HepG2 (cell line): ENCODE measurements at regions not wholly inside any gene's neighbourhood (a gene's known extent, or its start where the extent isn't known, plus 50 kb on each side); places are given as distances from the start of the nearest gene placed in this dataset.

Experiments used
- ATAC-seq: fragments of 200-7000 bp; cut with Tn5 transposase; 3 replicates; pipeline ENCODE4 v1.9.1; 2020; ENCODE audit warnings: mild to moderate bottlenecking, moderate library complexity
- BruUV-seq: library from RNA; stranded (reverse); fragments of 400-500 nt; replicated peaks from 2 replicates; lab custom pipeline; 2021; lab: Mats Ljungman, UMichigan
- CTCF ChIA-PET: fragments of 300-600 bp; formaldehyde crosslinking; extraction: SDS; loops from one replicate; lab custom pipeline; 2021; ENCODE audit warnings: low total read pairs, inconsistent platforms, low intra/inter-chr PET ratio; lab: Yijun Ruan, JAX
- POLR2A ChIA-PET: fragments of 350-600 bp; sonication (Branson Sonifier 250); formaldehyde crosslinking; loops from one replicate; lab custom pipeline; 2020; ENCODE audit warnings: antibody characterized with exemption, inconsistent platforms; lab: Yijun Ruan, JAX
- DNase-seq: peaks from one replicate; pipeline ENCODE4 v3.0.0-alpha.2; 2015; ENCODE audit warnings: low spot score
- FAIRE-seq: peaks from 3 replicates; lab custom pipeline; 2011; peaks lifted over from hg19 to GRCh38; lab: Jason Lieb, UNC
- H2AFZ ChIP-seq: one replicate; pipeline ENCODE4 v1.6.1; 2011; ENCODE audit warnings: low read length, inconsistent platforms
- H3K27ac ChIP-seq: fragments of 300-600 bp; 3 replicates; pipeline ENCODE4 v1.8.0; 2011; ENCODE audit warnings: mixed run types, mild to moderate bottlenecking, mixed read lengths, low read length, inconsistent platforms; ENCODE audit not compliant: insufficient read depth; ENCODE audit errors: extremely low read length
- H3K27me3 ChIP-seq, 2 experiments: fragments of 200-600 bp in 1 of 2; 2 replicates in 1 of 2; 3 replicates in 1 of 2; pipeline versions ENCODE4 v1.6.0 to v1.8.0; 2011; ENCODE audit warnings: low read length in 2 of 2, mild to moderate bottlenecking in 2 of 2, moderate library complexity in 2 of 2, inconsistent platforms in 1 of 2; ENCODE audit not compliant: insufficient read depth in 2 of 2, control insufficient read depth in 1 of 2
- H3K36me3 ChIP-seq, 2 experiments: fragments of 200-600 bp in 1 of 2; replicated peaks in 1 of 2; 2 replicates in 1 of 2; 3 replicates in 1 of 2; pipeline versions ENCODE4 v1.5.1 to v1.8.0; 2011; ENCODE audit warnings: low read length in 2 of 2, inconsistent platforms in 1 of 2; ENCODE audit not compliant: insufficient read depth in 2 of 2, control insufficient read depth in 1 of 2
- H3K4me1 ChIP-seq: 2 replicates; pipeline ENCODE4 v1.5.1; 2012; ENCODE audit warnings: low read length, inconsistent platforms; ENCODE audit not compliant: insufficient read depth
- H3K4me2 ChIP-seq: 2 replicates; pipeline ENCODE4 v1.6.0; 2011; ENCODE audit warnings: low read depth, low read length, inconsistent platforms
- H3K4me3 ChIP-seq, 3 experiments: fragments of 200-600 bp in 1 of 3; sonication (generic), shearing (Covaris generic) in 1 of 3; replicated peaks in 1 of 3; 2 replicates each; pipeline ENCODE4 v1.5.1; 2011 to 2016; ENCODE audit warnings: low read length in 3 of 3, inconsistent platforms in 2 of 3, low read depth in 2 of 3, mild to moderate bottlenecking in 2 of 3, control low read depth in 1 of 3, mixed read lengths in 1 of 3; ENCODE audit not compliant: insufficient read depth in 1 of 3
- H3K79me2 ChIP-seq: one replicate; pipeline ENCODE4 v1.6.1; 2011; ENCODE audit warnings: low read length, inconsistent platforms; ENCODE audit not compliant: insufficient read depth
- H3K9ac ChIP-seq: 2 replicates; pipeline ENCODE4 v1.6.0; 2011; ENCODE audit warnings: mild to moderate bottlenecking, low read depth, low read length, inconsistent platforms; ENCODE audit not compliant: insufficient read depth
- H3K9me3 ChIP-seq: 2 replicates; pipeline ENCODE4 v1.5.1; 2012; ENCODE audit warnings: mild to moderate bottlenecking, low read length
- H4K20me1 ChIP-seq: 2 replicates; pipeline ENCODE4 v1.6.0; 2011; ENCODE audit warnings: inconsistent platforms, mild to moderate bottlenecking, low read length, moderate library complexity; ENCODE audit not compliant: insufficient read depth
- ARNTL ChIP-seq: sonication (generic); formaldehyde crosslinking; IDR thresholded peaks from 2 replicates; pipeline ENCODE4 v1.4.0; 2020; ENCODE audit warnings: mild to moderate bottlenecking, missing genetic modification reagents
- BRCA1 ChIP-seq: sonication (generic); formaldehyde crosslinking; IDR thresholded peaks from 2 replicates; pipeline ENCODE4 v1.4.0; 2020; ENCODE audit warnings: missing genetic modification reagents
- CREB1 ChIP-seq, 2 experiments: fragments of 450-650 bp in 1 of 2; IDR thresholded peaks; 2 replicates each; pipeline ENCODE4 v1.6.1; 2016 to 2017; ENCODE audit warnings: control low read depth in 1 of 2, mild to moderate bottlenecking in 1 of 2, missing compliant biosample characterization in 1 of 2, missing genetic modification characterization in 1 of 2
- CTCF ChIP-seq: sonication (generic); formaldehyde crosslinking; IDR thresholded peaks from 2 replicates; pipeline ENCODE4 v1.5.0; 2020; ENCODE audit warnings: mild to moderate bottlenecking, missing genetic modification reagents, moderate library complexity
- ETV5 ChIP-seq: IDR thresholded peaks from 2 replicates; pipeline ENCODE4 v1.6.1; 2018; ENCODE audit warnings: missing biosample characterization, missing genetic modification reagents, inconsistent platforms, borderline replicate concordance
- GPBP1L1 ChIP-seq: sonication (generic); formaldehyde crosslinking; IDR thresholded peaks from 2 replicates; pipeline ENCODE4 v1.5.0; 2020; ENCODE audit warnings: mild to moderate bottlenecking, missing genetic modification reagents
- KAT2B ChIP-seq: fragments of 150-350 bp; IDR thresholded peaks from 2 replicates; pipeline ENCODE4 v1.6.1; 2014; ENCODE audit warnings: low read depth, low read length, borderline replicate concordance
- MAF1 ChIP-seq: sonication (generic); formaldehyde crosslinking; IDR thresholded peaks from 2 replicates; pipeline ENCODE4 v1.5.0; 2020; ENCODE audit warnings: missing genetic modification reagents, borderline replicate concordance
- ONECUT2 ChIP-seq: sonication (generic); formaldehyde crosslinking; IDR thresholded peaks from 2 replicates; pipeline ENCODE4 v1.4.0; 2020; ENCODE audit warnings: missing genetic modification reagents
- RBM22 ChIP-seq: fragments of 200-400 bp; formaldehyde crosslinking; optimal IDR thresholded peaks from 2 replicates; pipeline ENCODE3; 2017; ENCODE audit warnings: mild to moderate bottlenecking, low read length, moderate library complexity
- SATB2 ChIP-seq: sonication (generic); formaldehyde crosslinking; IDR thresholded peaks from 2 replicates; pipeline ENCODE4 v1.5.0; 2020; ENCODE audit warnings: missing genetic modification reagents
- SNAPC2 ChIP-seq: sonication (generic); formaldehyde crosslinking; IDR thresholded peaks from 2 replicates; pipeline ENCODE4 v1.8.1; 2022; ENCODE audit warnings: mild to moderate bottlenecking, missing genetic modification reagents
- TCF7 ChIP-seq: sonication (generic); IDR thresholded peaks from 2 replicates; pipeline ENCODE4 v1.6.1; 2016; ENCODE audit warnings: antibody characterized with exemption, low read depth
- TEAD3 ChIP-seq: optimal IDR thresholded peaks from 2 replicates; pipeline ENCODE3; 2016; ENCODE audit warnings: borderline replicate concordance
- ZBTB7A ChIP-seq: sonication (generic); formaldehyde crosslinking; IDR thresholded peaks from 2 replicates; pipeline ENCODE4 v1.8.0; 2022; ENCODE audit warnings: mild to moderate bottlenecking, missing genetic modification reagents
- ZNF143 ChIP-seq: sonication (generic); formaldehyde crosslinking; IDR thresholded peaks from 2 replicates; pipeline ENCODE4 v1.4.0; 2020; ENCODE audit warnings: missing genetic modification reagents
- ZNF350 ChIP-seq: sonication (generic); formaldehyde crosslinking; IDR thresholded peaks from 2 replicates; pipeline ENCODE4 v1.4.0; 2020; ENCODE audit warnings: mild to moderate bottlenecking, low read depth, missing genetic modification reagents, borderline replicate concordance
- ZNF547 ChIP-seq: sonication (generic); formaldehyde crosslinking; IDR thresholded peaks from 2 replicates; pipeline ENCODE4 v1.5.1; 2020; ENCODE audit warnings: mild to moderate bottlenecking, missing genetic modification reagents
- WGBS: methylation state at CpG from one replicate; pipeline ENCODE4 v1.1.6; 2017; ENCODE audit warnings: low lambda C conversion rate; 5-methylcytosine and 5-hydroxymethylcytosine counted together
- in situ Hi-C: cut with HindIII; loops from 2 replicates; pipeline ENCODE4 v1.10.0; 2017; ENCODE audit warnings: low pct_unique_long_range_greater_than_20kb; ENCODE audit not compliant: extremely low pct_ligation_motif_present
- intact Hi-C: fragments of 100-400 bp; cut with micrococcal nuclease; formaldehyde crosslinking; loops from one replicate; pipeline ENCODE4 v1.10.0; 2022; ENCODE audit not compliant: unreplicated experiment

GRCh38 chr3:110811050-110811449 lies 260.6 kb upstream of the NECTIN3 start (continued):
- TF ChIP-seq GPBP1L1 (CRISPR knock-in tag) (no peak), ETV5 (CRISPR knock-in tag) (no peak), CTCF (CRISPR knock-in tag) (no peak), SATB2 (CRISPR knock-in tag) (no peak), ZNF143 (CRISPR knock-in tag) (no peak), TCF7 (no peak)
- TF ChIP-seq, all 625 proteins: peak for 0

GRCh38 chr3:110813541-110813940 lies 258.1 kb upstream of the NECTIN3 start:
- Histone ChIP-seq H2AFZ (no peak overlapping the region), H3K27me3 (no peaks in the 10 kb centered on the region), H3K79me2 (no peaks in the 10 kb centered on the region), H3K9ac (no peak overlapping the region), H3K4me2 (no peak overlapping the region), H3K36me3 (no peaks in the 10 kb centered on the region), H3K4me1 (peaks cover 8% of the 10 kb centered on the region), H3K9me3 (no peaks in the 10 kb centered on the region), H3K4me3 (no peak overlapping the region), H4K20me1 (no peaks in the 10 kb centered on the region), H3K27ac (no peak overlapping the region)
- no TSS peak for BruUV-seq
- WGBS = 26% methylated on average over 2 of the region's 2 CpGs
- ChIA-PET CTCF (no interaction called here), POLR2A (no interaction called here)
- in situ Hi-C loops = no loop called here
- DNase-seq (no peak), FAIRE-seq (no peak), ATAC-seq (no peak)
- intact Hi-C loops = no loop called here
- no peak for TF ChIP-seq BRCA1
- no peak for TF ChIP-seq KAT2B
- TF ChIP-seq RBM22 = no peak
- no peak for TF ChIP-seq ONECUT2 (CRISPR knock-in tag)
- TF ChIP-seq SNAPC2 (CRISPR knock-in tag) = no peak
- no peak for TF ChIP-seq ZBTB7A (CRISPR knock-in tag)
- TF ChIP-seq ZNF350 (CRISPR knock-in tag) = no peak
- TF ChIP-seq TEAD3 = no peak
- TF ChIP-seq MAF1 = no peak
- no peak for TF ChIP-seq ZNF547 (CRISPR knock-in tag)
- TF ChIP-seq ARNTL (CRISPR knock-in tag) = no peak
- no peak for TF ChIP-seq CREB1 (IDR thresholded peaks at IDR 0.05)
- TF ChIP-seq CREB1 (CRISPR knock-in tag; IDR thresholded peaks at IDR 0.05) = no peak
